ENCODE measurements at regions not wholly inside any gene's neighbourhood (a gene's known extent, or its start where the extent isn't known, plus 50 kb on each side); places are given as distances from the start of the nearest gene placed in this dataset.

DNA sequence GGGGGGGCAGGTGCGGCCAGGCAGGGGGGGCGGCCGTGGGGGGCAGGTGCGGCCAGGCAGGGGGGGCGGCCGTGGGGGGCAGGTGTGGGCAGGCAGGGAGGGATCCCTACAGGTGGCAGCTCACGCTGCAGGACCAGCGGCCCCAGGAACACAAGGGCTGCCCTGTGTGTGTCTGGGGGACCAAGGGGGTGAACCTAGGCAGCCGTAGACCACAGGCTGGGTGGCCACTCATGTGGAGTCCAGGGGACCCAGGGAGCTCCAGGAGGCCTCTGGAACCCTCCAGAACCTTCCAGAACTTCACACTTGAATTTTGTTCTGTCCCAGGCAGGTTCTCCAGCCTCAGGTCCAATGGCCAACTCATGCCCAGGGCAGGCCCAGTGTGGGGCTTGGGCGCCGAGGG lies 51.6 kb upstream of the EGFL7 start:
- no TSS peak for BruUV-seq (replicated peaks)
- CTCF ChIA-PET, result no interaction called here
- WGBS (ENCODE audit: insufficient coverage, insufficient replicate concordance, low lambda C conversion rate, missing lambda C conversion rate), result 82% methylated on average over 5 of the region's 11 CpGs
- FAIRE-seq (no peak), DNase-seq (ENCODE audit: low read depth, low spot score) (no peak), ATAC-seq (no peak)
- RAD21 ChIA-PET (ENCODE audit: unreplicated experiment), result no interaction called here
- intact Hi-C loops (cut with micrococcal nuclease; ENCODE audit: unreplicated experiment) (no loop called here), in situ Hi-C loops (cut with MboI) (no loop called here)
- Histone ChIP-seq H3K27ac (ENCODE audit: control insufficient read depth, insufficient read depth) (no peak overlapping the region), H3K36me3 (ENCODE audit: control insufficient read depth in 2 of 2, insufficient read depth in 2 of 2, low read length in 1 of 2) (no peaks in the 10 kb centered on the region), H3K9me3 (replicated peaks; ENCODE audit: control insufficient read depth, insufficient read depth, low read length) (no peaks in the 10 kb centered on the region), H3K79me2 (ENCODE audit: control insufficient read depth, insufficient read depth, low read length) (no peaks in the 10 kb centered on the region), H2AFZ (ENCODE audit: control insufficient read depth, low read depth, low read length) (no peak overlapping the region), H3K4me2 (ENCODE audit: control insufficient read depth, insufficient read depth) (no peak overlapping the region), H3K27me3 (replicated peaks in 1 of 2; ENCODE audit: control insufficient read depth in 2 of 2, insufficient read depth in 2 of 2, low read length in 1 of 2) (no peaks in the 10 kb centered on the region; a peak in 1 of 4 replicates), H3K4me3 (no peak overlapping the region), H4K20me1 (ENCODE audit: control insufficient read depth, insufficient read depth) (no peaks in the 10 kb centered on the region), H3K9ac (ENCODE audit: control insufficient read depth, insufficient read depth, low read length) (no peak overlapping the region), H3K4me1 (ENCODE audit: control insufficient read depth, insufficient read depth, low read length) (no peaks in the 10 kb centered on the region)
- SMC1A ChIA-PET (ENCODE audit: uncharacterized antibody, unreplicated experiment), result no interaction called here
- POLR2A ChIA-PET, result no interaction called here
- TF ChIP-seq NFYA (IDR thresholded peaks at IDR 0.05; ENCODE audit: borderline replicate concordance, low read depth, low read length), result no peak
- TF ChIP-seq, protein P1, sequence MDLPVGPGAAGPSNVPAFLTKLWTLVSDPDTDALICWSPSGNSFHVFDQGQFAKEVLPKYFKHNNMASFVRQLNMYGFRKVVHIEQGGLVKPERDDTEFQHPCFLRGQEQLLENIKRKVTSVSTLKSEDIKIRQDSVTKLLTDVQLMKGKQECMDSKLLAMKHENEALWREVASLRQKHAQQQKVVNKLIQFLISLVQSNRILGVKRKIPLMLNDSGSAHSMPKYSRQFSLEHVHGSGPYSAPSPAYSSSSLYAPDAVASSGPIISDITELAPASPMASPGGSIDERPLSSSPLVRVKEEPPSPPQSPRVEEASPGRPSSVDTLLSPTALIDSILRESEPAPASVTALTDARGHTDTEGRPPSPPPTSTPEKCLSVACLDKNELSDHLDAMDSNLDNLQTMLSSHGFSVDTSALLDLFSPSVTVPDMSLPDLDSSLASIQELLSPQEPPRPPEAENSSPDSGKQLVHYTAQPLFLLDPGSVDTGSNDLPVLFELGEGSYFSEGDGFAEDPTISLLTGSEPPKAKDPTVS (IDR thresholded peaks at IDR 0.05; ENCODE audit: low read depth, low read length), result 0 out of 2 replicates have a peak, but pooled peaks have one; percentile 41

DNA sequence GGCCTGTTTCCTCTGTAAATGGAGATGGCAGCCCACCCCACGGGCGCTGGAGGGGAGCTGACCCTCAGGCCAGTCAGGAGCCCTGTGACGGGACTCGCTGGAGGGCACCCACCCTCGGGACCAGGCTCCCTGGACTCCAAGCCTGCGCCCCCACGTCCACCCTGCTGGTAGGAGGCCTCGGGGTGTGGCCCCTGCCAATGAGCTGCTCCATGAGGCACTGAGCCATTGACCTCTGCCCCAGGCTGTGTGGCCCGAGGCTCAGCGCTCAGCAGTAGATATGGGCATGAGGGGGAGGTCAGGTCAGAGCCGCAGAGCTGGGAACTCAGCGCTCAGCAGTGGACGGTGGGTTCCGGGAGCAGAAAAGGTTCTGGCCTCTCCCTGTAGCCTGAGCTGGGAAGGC lies 52.3 kb upstream of the EGFL7 start:
- no peaks in the 10 kb centered on the region for H3K79me2 ChIP-seq (ENCODE audit: control insufficient read depth, insufficient read depth, low read length)
- FAIRE-seq, result no peak
- intact Hi-C loops (cut with micrococcal nuclease; ENCODE audit: unreplicated experiment), result no loop called here

More for the DNA sequence above, 52.3 kb upstream of the EGFL7 start:
- in situ Hi-C loops (cut with MboI), result no loop called here
- Histone ChIP-seq H2AFZ (ENCODE audit: control insufficient read depth, low read depth, low read length) (no peak overlapping the region), H3K9ac (ENCODE audit: control insufficient read depth, insufficient read depth, low read length) (no peak overlapping the region), H3K27ac (ENCODE audit: control insufficient read depth, insufficient read depth) (no peak overlapping the region), H4K20me1 (ENCODE audit: control insufficient read depth, insufficient read depth) (no peaks in the 10 kb centered on the region), H3K36me3 (ENCODE audit: control insufficient read depth in 2 of 2, insufficient read depth in 2 of 2, low read length in 1 of 2) (no peaks in the 10 kb centered on the region), H3K27me3 (replicated peaks in 1 of 2; ENCODE audit: control insufficient read depth in 2 of 2, insufficient read depth in 2 of 2, low read length in 1 of 2) (no peaks in the 10 kb centered on the region; a peak in 1 of 4 replicates), H3K4me2 (ENCODE audit: control insufficient read depth, insufficient read depth) (no peak overlapping the region), H3K4me1 (ENCODE audit: control insufficient read depth, insufficient read depth, low read length) (no peaks in the 10 kb centered on the region), H3K4me3 (no peak overlapping the region), H3K9me3 (replicated peaks; ENCODE audit: control insufficient read depth, insufficient read depth, low read length) (no peaks in the 10 kb centered on the region)
- ChIA-PET SMC1A (ENCODE audit: uncharacterized antibody, unreplicated experiment) (no interaction called here), RAD21 (ENCODE audit: unreplicated experiment) (interaction anchor here (0.5 to 1.2 kb wide), 2 partner anchors 127 to 156 kb away, joined by 3 read pairs; no protein-coding TSS in a partner anchor), POLR2A (no interaction called here), CTCF (no interaction called here)
- ATAC-seq (no peak), DNase-seq (ENCODE audit: low read depth, low spot score) (no peak)
- BruUV-seq (replicated peaks), result no TSS peak
- 64% methylated on average over 14 of the region's 14 CpGs for WGBS (ENCODE audit: insufficient coverage, insufficient replicate concordance, low lambda C conversion rate, missing lambda C conversion rate)
- no peak for TF ChIP-seq ZZZ3 (IDR thresholded peaks at IDR 0.05; ENCODE audit: control insufficient read depth, insufficient read length, low read depth)
- TF ChIP-seq MTA2 (IDR thresholded peaks at IDR 0.05; ENCODE audit: low read depth), result no peak
- no peak for TF ChIP-seq CBFB (IDR thresholded peaks at IDR 0.05; ENCODE audit: low read depth)
- TF ChIP-seq SRF (IDR thresholded peaks at IDR 0.05; ENCODE audit: low read depth in 2 of 2, low read length in 2 of 2), result no peak
- TF ChIP-seq, protein P2, sequence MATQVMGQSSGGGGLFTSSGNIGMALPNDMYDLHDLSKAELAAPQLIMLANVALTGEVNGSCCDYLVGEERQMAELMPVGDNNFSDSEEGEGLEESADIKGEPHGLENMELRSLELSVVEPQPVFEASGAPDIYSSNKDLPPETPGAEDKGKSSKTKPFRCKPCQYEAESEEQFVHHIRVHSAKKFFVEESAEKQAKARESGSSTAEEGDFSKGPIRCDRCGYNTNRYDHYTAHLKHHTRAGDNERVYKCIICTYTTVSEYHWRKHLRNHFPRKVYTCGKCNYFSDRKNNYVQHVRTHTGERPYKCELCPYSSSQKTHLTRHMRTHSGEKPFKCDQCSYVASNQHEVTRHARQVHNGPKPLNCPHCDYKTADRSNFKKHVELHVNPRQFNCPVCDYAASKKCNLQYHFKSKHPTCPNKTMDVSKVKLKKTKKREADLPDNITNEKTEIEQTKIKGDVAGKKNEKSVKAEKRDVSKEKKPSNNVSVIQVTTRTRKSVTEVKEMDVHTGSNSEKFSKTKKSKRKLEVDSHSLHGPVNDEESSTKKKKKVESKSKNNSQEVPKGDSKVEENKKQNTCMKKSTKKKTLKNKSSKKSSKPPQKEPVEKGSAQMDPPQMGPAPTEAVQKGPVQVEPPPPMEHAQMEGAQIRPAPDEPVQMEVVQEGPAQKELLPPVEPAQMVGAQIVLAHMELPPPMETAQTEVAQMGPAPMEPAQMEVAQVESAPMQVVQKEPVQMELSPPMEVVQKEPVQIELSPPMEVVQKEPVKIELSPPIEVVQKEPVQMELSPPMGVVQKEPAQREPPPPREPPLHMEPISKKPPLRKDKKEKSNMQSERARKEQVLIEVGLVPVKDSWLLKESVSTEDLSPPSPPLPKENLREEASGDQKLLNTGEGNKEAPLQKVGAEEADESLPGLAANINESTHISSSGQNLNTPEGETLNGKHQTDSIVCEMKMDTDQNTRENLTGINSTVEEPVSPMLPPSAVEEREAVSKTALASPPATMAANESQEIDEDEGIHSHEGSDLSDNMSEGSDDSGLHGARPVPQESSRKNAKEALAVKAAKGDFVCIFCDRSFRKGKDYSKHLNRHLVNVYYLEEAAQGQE (IDR thresholded peaks at IDR 0.05; ENCODE audit: low read depth, low read length), result no peak
- TF ChIP-seq, protein P3, sequence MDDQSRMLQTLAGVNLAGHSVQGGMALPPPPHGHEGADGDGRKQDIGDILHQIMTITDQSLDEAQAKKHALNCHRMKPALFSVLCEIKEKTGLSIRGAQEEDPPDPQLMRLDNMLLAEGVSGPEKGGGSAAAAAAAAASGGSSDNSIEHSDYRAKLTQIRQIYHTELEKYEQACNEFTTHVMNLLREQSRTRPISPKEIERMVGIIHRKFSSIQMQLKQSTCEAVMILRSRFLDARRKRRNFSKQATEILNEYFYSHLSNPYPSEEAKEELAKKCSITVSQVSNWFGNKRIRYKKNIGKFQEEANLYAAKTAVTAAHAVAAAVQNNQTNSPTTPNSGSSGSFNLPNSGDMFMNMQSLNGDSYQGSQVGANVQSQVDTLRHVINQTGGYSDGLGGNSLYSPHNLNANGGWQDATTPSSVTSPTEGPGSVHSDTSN (IDR thresholded peaks at IDR 0.05; ENCODE audit: insufficient replicate concordance, low read depth, low read length), result no peak
- no peak for TF ChIP-seq CHD2 (IDR thresholded peaks at IDR 0.05; ENCODE audit: borderline replicate concordance, low read depth, low read length)
- TF ChIP-seq SP1 (IDR thresholded peaks at IDR 0.05; ENCODE audit: low read depth, low read length), result no peak
